ENCODE measurements at regions not wholly inside any gene's neighbourhood (a gene's known extent, or its start where the extent isn't known, plus 50 kb on each side); places are given as distances from the start of the nearest gene placed in this dataset.
A peak's percentile ranks its signal among the peaks of the same experiment; 100 is the strongest.

- Histone ChIP-seq H3K9me3 (no peaks in the 10 kb centered on the region), H3K4me3 (no peak overlapping the region), H3K27ac (no peak overlapping the region), H3K36me3 (no peaks in the 10 kb centered on the region), H3K27me3 (ENCODE audit: low read depth) (no peaks in the 10 kb centered on the region), H3K4me1 (no peaks in the 10 kb centered on the region)
- intact Hi-C loops (cut with DNase I): no loop called here
- DNase-seq: no peak
- ATAC-seq: no peak
- TF ChIP-seq CTCF (IDR thresholded peaks at IDR 0.05): no peak
Measured at GRCh38 chr3:3636815-3637214, 162.4 kb upstream of the LRRN1 start.

DNA sequence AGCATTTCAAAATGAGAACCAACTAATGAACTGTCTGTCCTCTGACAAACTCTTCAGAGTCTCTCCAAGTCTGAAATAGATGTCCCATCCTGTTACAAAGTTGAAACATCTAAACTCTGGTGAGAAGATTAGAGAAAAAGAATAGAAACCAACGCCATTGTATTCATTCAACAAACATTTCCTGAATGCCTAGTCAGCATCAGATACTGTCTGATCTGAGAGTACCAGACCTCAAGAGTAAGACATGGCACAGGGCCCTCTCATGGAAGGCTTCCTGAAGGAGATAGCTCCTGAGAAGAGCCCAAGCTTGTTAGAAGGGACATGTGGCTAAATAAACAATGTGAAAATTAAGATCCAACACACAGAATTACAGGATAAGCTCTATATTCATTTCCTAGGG, 164.1 kb upstream of the LRRN1 start:
- DNase-seq: no peak

DNA sequence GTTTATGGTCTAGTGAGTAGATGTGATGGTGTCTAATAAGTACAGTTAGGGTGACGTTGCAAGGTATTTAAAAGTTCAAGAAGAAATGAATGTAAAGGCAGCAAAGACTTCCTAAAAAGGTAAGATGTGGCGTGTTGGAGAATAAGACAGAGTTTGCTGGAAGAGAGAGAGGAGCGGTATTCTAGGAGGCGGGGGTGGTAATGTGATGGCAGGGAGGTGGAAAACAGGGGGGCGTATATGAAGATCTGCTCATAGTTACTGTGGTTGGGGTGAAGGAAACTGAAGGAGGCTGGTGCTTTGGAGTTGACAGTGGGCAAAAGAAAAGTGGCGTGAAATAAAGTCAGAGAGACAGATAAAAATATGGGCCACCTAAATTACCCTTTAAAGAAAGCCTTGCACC, 164.9 kb upstream of the LRRN1 start:
- no peaks in the 10 kb centered on the region for H3K4me1 ChIP-seq
- H3K36me3 ChIP-seq: no peaks in the 10 kb centered on the region
- intact Hi-C loops (cut with DNase I): no loop called here
- H3K4me3 ChIP-seq: no peak overlapping the region
- DNase-seq (no peak), ATAC-seq (no peak)
- no peak for TF ChIP-seq CTCF (IDR thresholded peaks at IDR 0.05)
- H3K27ac ChIP-seq: no peak overlapping the region
- H3K9me3 ChIP-seq: no peaks in the 10 kb centered on the region
- H3K27me3 ChIP-seq (ENCODE audit: low read depth): no peaks in the 10 kb centered on the region

More for the DNA sequence above, 164.1 kb upstream of the LRRN1 start:
- no peaks in the 10 kb centered on the region for H3K36me3 ChIP-seq
- H3K27me3 ChIP-seq (ENCODE audit: low read depth): no peaks in the 10 kb centered on the region
- no peak overlapping the region for H3K4me3 ChIP-seq
- intact Hi-C loops (cut with DNase I): no loop called here
- TF ChIP-seq CTCF (IDR thresholded peaks at IDR 0.05): no peak
- no peaks in the 10 kb centered on the region for H3K4me1 ChIP-seq
- ATAC-seq: no peak
- H3K27ac ChIP-seq: no peak overlapping the region
- H3K9me3 ChIP-seq: no peaks in the 10 kb centered on the region

DNA sequence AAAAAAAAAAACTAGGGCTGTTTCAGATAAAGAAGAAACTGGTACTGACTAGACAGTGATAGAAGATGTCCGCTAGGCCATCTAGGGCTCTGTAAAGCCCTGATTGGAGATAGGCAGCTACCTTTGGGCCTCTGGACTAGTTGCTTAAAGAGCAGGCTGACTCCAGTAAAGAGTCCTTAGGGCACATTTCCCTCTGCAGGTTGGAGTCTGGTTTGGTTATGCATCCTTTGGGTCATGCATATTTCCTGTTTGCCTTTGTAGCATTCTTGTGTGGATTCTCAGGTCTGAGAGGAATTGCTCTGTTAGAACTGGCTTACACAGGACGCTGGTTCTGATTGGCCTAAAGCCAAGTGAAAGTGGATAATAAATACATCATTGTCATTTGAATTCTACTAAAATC, 165.5 kb upstream of the LRRN1 start:
- no peaks in the 10 kb centered on the region for H3K36me3 ChIP-seq
- H3K9me3 ChIP-seq: no peaks in the 10 kb centered on the region
- no peaks in the 10 kb centered on the region for H3K4me1 ChIP-seq
- no peak for ATAC-seq
- intact Hi-C loops (cut with DNase I): no loop called here
- no peak overlapping the region for H3K4me3 ChIP-seq
- TF ChIP-seq CTCF (IDR thresholded peaks at IDR 0.05): no peak
- DNase-seq: no peak
- H3K27ac ChIP-seq: no peak overlapping the region
- no peaks in the 10 kb centered on the region for H3K27me3 ChIP-seq (ENCODE audit: low read depth)

- H3K4me3 ChIP-seq: no peak overlapping the region
- H3K4me1 ChIP-seq: no peaks in the 10 kb centered on the region
- ATAC-seq (peak; percentile 29 to 47), DNase-seq (no peak)
- no peak overlapping the region for H3K27ac ChIP-seq
- no peaks in the 10 kb centered on the region for H3K9me3 ChIP-seq
- no peak for TF ChIP-seq CTCF (IDR thresholded peaks at IDR 0.05)
- no peaks in the 10 kb centered on the region for H3K27me3 ChIP-seq (ENCODE audit: low read depth)
- H3K36me3 ChIP-seq: no peaks in the 10 kb centered on the region
- intact Hi-C loops (cut with DNase I): no loop called here
Measured at GRCh38 chr3:3632449-3632848, 166.8 kb upstream of the LRRN1 start.

DNA sequence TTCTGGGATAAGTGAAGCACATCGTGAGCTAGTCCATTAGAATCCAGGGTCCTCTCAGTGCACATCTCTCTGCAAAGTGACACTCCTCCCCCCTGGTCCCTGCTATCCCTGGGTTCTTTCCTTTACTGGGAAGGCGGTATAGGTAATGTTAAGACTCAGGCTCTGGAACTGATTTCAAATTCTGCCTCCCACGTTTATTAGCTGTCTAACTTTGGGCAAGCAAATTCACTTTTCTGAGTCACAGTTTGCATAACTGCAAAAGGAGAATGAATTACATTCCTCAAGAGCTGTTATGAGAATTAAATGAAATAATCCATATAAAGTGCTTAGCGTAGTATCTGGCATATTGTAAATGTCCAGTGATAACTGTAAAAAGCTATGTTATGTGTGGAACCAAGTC, 168.1 kb upstream of the LRRN1 start:
- ATAC-seq (no peak), DNase-seq (no peak)
- intact Hi-C loops (cut with DNase I): no loop called here
- H3K27ac ChIP-seq: no peak overlapping the region
- no peaks in the 10 kb centered on the region for H3K36me3 ChIP-seq
- no peak overlapping the region for H3K4me3 ChIP-seq
- H3K4me1 ChIP-seq: no peaks in the 10 kb centered on the region
- no peak for TF ChIP-seq CTCF (IDR thresholded peaks at IDR 0.05)
- H3K9me3 ChIP-seq: no peaks in the 10 kb centered on the region
- H3K27me3 ChIP-seq (ENCODE audit: low read depth): no peaks in the 10 kb centered on the region

Data from lower lobe of right lung (tissue), 2 donors.